ENCODE measurements at regions not wholly inside any gene's neighbourhood (a gene's known extent, or its start where the extent isn't known, plus 50 kb on each side); places are given as distances from the start of the nearest gene placed in this dataset.

- TF ChIP-seq ZNF510 (tag by site-specific recombination; IDR thresholded peaks at IDR 0.05; ENCODE audit: insufficient replicate concordance) (no peak), ZNF280C (tag by site-specific recombination; IDR thresholded peaks at IDR 0.05) (no peak), ZNF426 (tag by site-specific recombination; IDR thresholded peaks at IDR 0.05) (no peak), SP3 (tag by site-specific recombination; IDR thresholded peaks at IDR 0.05) (no peak), ZNF121 (tag by site-specific recombination; IDR thresholded peaks at IDR 0.05) (no peak), ZSCAN30 (tag by site-specific recombination; IDR thresholded peaks at IDR 0.05) (no peak), ZNF449 (tag by site-specific recombination; IDR thresholded peaks at IDR 0.05) (no peak), ZNF26 (tag by site-specific recombination; IDR thresholded peaks at IDR 0.05) (no peak), ZBTB49 (tag by site-specific recombination; IDR thresholded peaks at IDR 0.05; ENCODE audit: low read depth) (no peak), MYNN (tag by site-specific recombination; IDR thresholded peaks at IDR 0.05; ENCODE audit: borderline replicate concordance) (no peak)
- TF ChIP-seq, protein P1, sequence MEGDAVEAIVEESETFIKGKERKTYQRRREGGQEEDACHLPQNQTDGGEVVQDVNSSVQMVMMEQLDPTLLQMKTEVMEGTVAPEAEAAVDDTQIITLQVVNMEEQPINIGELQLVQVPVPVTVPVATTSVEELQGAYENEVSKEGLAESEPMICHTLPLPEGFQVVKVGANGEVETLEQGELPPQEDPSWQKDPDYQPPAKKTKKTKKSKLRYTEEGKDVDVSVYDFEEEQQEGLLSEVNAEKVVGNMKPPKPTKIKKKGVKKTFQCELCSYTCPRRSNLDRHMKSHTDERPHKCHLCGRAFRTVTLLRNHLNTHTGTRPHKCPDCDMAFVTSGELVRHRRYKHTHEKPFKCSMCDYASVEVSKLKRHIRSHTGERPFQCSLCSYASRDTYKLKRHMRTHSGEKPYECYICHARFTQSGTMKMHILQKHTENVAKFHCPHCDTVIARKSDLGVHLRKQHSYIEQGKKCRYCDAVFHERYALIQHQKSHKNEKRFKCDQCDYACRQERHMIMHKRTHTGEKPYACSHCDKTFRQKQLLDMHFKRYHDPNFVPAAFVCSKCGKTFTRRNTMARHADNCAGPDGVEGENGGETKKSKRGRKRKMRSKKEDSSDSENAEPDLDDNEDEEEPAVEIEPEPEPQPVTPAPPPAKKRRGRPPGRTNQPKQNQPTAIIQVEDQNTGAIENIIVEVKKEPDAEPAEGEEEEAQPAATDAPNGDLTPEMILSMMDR (tag by site-specific recombination; IDR thresholded peaks at IDR 0.05), result no peak
Measured at GRCh38 chr14:97301931-97302559, 504.9 kb downstream of the VRK1 start.
